NCI-H69 (cell line): ENCODE measurements at regions not wholly inside any gene's neighbourhood (a gene's known extent, or its start where the extent isn't known, plus 50 kb on each side); places are given as distances from the start of the nearest gene placed in this dataset.
A peak's percentile ranks its signal among the peaks of the same experiment; 100 is the strongest.

Source experiments
- DNase-seq: peaks from one replicate; lab custom pipeline; 2025; lab: John Stamatoyannopoulos, UW

- no peak for DNase-seq
Measured at GRCh38 chr2:217195658-217196446, 336.0 kb upstream of the TNP1 start.

DNA sequence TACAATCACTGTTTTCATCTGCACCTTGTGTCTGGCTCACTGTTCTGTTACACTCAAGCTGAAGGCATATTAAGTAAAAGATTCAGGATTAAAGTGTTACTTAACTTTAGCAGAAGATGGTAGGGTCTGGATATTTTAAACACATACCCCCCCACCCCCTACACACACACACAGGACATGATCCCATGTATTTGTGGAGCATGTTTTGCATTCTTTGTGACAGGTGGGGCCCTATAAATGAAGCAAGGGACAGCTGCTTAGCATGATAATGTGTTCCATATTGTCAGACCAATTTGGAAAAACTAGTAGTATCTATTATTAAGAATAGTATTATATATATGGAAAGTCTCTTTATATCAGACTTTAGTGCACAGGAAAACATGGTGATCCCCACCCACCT lies 335.2 kb upstream of the TNP1 start:
- no peak for DNase-seq

- DNase-seq, result peak; percentile 95
Measured at GRCh38 chr2:217193431-217194340, 333.8 kb upstream of the TNP1 start.

DNA sequence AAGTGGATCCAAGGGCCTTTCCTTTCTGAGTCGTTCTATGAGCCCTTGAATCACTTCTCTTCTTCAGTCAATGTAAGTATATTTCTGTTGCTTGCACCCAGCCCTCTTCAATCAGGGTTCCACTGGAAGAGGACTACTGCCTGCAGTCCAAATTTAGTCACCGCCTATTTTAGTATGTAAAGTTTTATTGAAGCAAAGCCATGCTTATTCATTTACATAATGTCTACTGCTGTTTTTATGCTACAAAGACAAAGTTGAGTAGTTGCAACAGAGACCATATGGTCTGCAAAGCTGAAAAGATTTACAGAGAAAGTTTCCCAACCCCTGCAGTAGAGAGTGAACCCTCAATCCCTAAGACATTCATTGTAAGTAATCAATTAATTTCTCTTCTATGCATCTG lies 332.5 kb upstream of the TNP1 start:
- DNase-seq, result no peak

- DNase-seq, result no peak
Measured at GRCh38 chr2:217189747-217190146, 329.9 kb upstream of the TNP1 start.

GRCh38 chr2:217189131-217189530 lies 329.3 kb upstream of the TNP1 start:
- DNase-seq, result no peak

DNA sequence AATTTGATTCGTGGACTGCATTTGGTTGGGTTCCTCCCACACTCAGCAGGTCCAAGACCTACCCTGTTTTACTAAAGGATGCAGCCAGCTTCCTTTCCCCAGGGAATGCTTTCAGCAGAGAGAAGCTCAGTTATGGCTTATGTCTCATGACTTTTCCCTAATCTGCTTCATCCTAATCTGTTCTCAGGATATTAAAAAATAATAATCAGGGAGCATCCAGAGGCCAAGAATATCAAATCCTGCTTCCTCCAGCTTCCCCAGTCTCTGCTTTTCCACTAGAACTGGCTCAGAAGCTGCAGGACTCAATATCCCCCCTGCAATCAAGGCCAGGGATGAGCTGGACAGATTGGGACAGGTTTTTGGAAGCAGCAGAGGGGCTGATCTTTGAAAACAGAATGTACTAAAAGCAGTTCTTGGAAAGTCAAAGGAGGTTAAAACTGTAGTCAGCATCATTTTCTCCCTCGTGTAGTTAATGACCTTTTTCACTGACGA lies 326.9 kb upstream of the TNP1 start:
- no peak for DNase-seq

GRCh38 chr2:217186152-217186551 lies 326.3 kb upstream of the TNP1 start:
- DNase-seq, result no peak

DNA sequence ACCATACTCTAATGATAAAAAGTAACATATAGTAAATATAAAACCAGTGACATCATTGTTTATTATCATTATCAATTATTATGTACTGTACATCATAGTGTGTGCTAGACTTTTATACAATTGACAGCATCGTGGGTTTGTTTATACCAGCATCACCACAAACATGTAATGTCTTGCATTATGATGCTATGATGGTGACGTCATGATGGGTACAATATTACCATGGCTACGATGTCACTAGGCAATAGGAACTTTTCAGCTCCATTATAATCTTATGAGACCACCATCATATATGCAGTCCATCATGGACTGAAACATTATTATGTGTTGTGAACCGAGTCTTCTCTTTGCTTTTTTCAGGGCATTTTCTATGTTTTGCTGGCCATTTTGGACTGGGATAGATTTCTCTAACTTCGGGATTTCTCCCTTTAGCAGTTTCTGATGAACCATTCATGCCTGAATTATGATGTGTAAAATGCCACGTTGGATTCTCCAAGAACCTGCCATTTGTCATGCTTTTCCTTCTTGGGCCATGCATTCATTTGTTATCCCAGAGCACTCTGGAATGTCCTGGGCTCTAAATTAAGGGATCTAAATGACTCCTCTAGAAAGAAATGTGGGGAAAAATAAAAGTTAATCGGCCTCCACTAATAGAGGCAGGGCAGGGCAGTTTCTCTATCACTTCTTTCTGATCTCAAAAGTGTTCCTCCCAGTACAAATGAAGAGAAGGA lies 325.6 kb upstream of the TNP1 start:
- no peak for DNase-seq

GRCh38 chr2:217184242-217184641 lies 324.4 kb upstream of the TNP1 start:
- no peak for DNase-seq

DNA sequence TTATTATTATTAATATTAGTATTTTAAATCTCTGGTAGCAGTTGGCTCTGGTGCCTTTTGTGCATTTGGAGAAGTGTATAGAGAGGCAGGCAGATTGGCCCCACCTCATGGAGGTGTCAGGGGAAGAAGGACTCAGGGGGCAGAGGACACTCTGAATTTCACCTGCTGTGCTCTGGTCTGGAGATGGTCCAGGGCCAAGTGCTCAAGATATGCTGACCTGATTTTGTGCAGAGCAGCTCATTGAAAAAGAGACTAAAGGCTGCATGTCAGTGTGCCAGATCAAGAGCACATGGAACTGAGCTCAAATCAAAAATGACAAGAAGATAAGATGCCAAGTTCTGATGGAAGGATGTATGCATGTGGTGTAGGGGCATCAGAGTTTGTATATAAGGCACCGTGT lies 323.6 kb upstream of the TNP1 start:
- DNase-seq, result no peak

DNA sequence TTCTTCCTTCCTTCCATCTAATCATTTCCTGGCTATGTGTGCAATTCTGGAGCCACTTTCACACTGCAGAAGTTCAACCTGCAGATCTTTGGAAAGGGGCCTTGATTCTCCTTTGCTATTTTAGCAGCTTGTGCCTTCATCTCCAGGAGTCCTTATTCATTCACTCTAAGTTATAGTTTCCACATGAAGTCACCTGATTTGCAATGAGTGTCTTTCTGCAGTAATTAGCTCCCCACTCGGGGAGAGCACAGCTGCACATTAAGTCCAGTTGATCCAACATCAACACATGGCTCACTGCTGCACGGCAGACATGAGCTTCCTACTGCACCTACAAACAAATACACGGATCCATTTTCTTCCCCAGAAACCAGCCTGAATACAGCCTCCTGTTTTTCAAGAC lies 323.1 kb upstream of the TNP1 start:
- peak; percentile 45 for DNase-seq

GRCh38 chr2:217181512-217181911 lies 321.6 kb upstream of the TNP1 start:
- DNase-seq, result no peak

DNA sequence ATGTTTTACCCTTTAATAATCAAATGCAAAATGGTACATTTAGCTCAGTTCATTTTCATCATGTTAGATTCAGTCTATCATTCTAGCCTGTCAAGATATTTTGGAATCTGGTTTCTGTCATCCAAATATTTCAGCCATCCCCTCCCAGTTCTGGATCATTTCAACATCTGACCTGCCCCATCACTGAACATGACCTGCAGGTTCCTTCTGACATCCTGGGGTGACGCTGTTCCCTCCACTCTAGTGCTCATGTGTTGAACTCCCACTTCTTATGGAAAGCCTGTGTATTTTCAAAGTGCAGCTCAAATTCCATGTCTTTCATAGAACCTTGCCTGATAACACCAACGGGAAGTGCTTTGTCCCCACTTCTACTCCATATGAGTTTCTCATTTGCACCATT lies 320.0 kb upstream of the TNP1 start:
- DNase-seq, result no peak

DNA sequence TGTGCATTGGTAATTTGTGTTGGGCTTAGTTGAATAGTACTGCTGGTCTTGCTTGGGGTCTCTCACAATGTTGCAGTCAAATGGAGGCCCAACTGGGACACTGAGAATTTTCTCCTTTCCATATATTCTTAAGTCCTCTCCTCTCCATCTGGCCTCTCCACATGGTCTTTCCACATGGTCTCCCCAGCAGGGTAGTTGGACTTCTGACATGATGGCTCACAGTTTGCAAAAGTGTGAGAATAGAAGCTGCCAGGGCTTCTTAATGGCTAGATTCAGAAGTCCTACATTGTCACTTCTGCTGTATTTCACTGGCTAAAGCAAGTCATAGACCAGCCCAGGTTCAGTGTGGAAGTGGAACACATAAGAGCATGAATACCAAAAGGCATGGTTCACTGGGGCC lies 318.5 kb upstream of the TNP1 start:
- DNase-seq, result no peak

GRCh38 chr2:217177720-217178119 lies 317.9 kb upstream of the TNP1 start:
- DNase-seq, result no peak

GRCh38 chr2:217171874-217172273 lies 312.0 kb upstream of the TNP1 start:
- DNase-seq, result no peak

GRCh38 chr2:217168496-217168895 lies 308.6 kb upstream of the TNP1 start:
- DNase-seq, result no peak

- DNase-seq, result no peak
Measured at GRCh38 chr2:217167531-217167930, 307.7 kb upstream of the TNP1 start.

GRCh38 chr2:217166241-217166850 lies 306.5 kb upstream of the TNP1 start:
- DNase-seq, result peak; percentile 65

GRCh38 chr2:217165547-217165946 lies 305.7 kb upstream of the TNP1 start:
- DNase-seq, result no peak

DNA sequence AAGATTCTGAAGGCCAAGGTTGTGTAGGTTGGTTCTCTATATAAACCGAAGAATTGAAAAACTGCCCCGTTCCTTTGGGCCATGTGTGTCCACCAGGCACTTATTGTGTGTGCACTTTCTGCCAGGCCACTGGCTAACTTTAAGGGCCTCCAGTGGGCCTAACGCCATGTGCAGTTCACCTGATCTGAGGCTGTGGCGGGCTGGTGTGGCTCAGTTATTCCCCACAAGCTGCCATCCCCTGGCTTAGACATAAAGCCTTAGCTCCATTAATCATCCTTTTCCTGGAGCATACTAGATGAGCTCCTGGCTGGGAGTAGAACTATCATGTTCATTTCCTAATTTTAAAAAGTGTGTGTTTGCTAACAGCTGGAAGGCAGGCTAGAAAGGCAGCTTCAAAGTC lies 304.1 kb upstream of the TNP1 start:
- DNase-seq, result peak; percentile 20
